HG03039 (cell line): ENCODE measurements at regions not wholly inside any gene's neighbourhood (a gene's known extent, or its start where the extent isn't known, plus 50 kb on each side); places are given as distances from the start of the nearest gene placed in this dataset.
"Not testable (repeated sequence)": the region's sequence is repeated elsewhere in the genome, so short reads cannot be mapped to it uniquely, and the experiment has no call there.

Source experiments
- ATAC-seq: cut with Tn5 transposase; IDR thresholded peaks from one replicate; pipeline ENCODE4 v1.9.1; 2021; ENCODE audit warnings: mild to moderate bottlenecking, moderate library complexity; ENCODE audit not compliant: unreplicated experiment

DNA sequence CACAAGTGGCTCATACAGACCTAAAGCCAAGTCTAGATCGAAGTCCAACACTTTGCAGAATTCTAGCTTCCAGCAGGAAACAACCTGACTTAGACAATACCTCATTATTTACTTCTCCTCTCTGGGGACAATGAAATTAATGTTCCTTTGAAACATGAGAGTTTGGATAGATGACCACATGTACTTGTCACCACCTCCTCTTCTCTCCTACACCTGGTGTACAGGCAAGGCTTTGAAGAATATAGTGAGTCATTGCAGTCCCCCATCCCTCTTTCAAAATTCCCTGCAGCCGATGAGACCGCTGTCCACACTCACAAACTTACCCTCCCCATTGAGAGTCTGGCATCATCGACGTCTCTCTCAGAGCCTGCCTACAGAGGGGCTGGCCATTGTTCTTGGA is 189.0 kb upstream of the HES1 start:
- no peak for ATAC-seq

DNA sequence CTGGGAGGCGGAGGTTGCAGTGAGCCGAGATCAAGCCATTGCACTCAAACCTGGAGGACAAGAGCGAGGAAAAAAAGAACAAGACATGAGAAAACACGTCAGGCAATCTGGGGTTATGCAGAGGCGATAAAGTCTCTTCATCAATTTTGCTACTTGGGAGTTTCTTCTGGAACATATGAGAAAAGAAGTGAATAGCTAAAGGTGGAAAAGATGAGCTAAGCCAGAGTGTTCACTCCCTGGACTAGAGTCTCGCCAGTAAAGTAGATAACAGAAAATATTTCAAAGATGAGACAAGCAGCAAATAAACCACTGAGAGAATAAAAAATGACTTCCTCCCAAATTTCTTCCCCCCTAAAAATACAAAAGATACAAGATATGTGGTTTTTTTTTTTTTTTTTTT is 188.4 kb upstream of the HES1 start:
- ATAC-seq = no peak

DNA sequence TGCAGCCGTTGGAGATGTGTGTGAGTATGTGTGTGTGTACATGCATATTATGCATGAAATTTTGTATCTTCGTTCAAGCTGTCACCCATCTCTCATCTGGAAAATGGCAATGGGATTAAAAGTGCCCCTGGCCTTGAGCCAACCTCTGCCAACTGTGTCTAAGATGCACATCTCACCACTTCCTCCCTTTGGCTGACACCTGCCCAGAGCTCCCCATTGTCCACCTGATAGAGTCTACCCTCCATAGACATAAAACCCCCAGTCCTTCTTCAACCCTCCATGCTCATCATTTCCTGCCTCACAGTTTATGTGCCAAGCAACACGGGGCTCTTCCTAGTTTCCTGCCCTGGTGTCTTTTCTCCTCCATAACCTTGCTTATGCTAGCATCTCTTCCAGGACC is 187.5 kb upstream of the HES1 start:
- ATAC-seq = no peak

DNA sequence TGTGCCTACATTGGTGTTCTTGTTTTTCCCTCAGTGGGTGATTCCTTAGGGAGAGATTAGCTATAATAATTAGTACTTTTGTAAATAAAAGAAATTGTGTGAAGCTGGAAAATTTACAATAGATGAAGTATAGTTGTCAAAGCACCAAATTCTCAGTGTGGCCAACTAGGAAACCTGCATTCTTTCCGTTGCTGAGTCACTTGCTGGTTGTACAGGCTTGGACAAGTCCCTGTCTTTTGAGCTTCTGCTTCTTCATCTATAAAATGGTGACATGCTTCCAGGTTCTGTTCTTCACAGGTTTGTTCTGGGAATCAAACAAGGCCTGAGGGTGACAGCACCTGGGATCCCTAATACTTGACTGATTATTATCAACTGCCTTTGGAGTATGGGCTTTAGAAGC is 184.1 kb upstream of the HES1 start:
- ATAC-seq = no peak

DNA sequence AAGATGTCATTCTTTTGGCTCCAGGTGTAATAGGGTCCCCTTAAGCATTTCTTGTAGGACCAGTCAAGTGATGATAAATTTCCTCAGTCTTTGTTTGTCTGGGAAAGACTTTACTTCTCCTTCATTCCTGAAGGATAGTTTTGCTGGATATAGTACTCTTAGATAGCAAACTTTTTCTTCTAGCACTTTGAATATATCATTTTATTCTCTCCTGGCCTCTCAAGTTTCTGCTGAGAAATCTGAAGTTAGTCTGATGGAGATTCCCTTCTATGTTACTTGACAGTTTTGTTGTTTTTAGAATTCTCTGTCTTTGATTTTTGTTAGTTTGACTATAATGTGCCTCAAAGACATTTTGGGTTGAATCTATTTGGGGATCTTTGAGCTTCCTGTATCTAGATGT is 181.2 kb upstream of the HES1 start:
- no peak for ATAC-seq

DNA sequence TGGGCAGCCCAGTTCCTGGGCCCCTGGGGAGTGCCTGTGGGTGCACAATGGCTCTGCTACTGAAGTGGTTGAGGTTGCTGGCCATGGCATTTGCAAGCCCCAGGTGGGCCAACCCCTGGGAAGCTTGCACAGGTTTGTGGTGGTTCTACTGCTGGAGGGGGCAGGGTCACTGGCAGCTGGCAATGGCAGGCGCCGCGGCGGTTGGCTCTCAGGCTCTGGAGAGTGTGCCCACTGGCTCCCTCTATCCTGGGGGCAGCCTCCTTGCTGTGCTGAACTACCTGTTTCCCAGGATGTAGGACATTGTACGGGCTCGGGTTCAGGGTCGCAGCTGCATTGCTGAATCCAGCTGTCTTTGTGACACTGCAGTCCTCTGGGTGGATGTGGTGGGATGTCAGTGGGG is 180.2 kb upstream of the HES1 start:
- no peak for ATAC-seq

DNA sequence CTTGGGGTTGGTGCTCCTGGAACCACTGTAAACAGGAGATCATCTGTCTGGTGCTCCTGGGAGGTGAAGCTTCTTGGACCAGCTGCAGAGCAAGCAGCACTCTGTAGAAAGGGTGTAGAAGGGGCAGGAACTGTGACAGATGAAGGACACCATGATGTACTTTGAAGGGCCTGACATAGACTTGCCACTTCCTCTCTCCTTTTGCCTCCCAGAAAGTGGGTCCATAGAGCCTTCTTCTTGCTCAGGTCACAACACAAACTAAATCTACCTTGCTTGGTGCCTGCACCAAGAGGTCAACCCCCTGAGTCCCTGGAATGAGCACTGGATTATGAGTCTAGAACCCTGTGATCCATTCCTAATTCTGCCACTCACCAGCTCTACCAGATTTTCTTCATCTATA is 176.1 kb upstream of the HES1 start:
- no peak for ATAC-seq

DNA sequence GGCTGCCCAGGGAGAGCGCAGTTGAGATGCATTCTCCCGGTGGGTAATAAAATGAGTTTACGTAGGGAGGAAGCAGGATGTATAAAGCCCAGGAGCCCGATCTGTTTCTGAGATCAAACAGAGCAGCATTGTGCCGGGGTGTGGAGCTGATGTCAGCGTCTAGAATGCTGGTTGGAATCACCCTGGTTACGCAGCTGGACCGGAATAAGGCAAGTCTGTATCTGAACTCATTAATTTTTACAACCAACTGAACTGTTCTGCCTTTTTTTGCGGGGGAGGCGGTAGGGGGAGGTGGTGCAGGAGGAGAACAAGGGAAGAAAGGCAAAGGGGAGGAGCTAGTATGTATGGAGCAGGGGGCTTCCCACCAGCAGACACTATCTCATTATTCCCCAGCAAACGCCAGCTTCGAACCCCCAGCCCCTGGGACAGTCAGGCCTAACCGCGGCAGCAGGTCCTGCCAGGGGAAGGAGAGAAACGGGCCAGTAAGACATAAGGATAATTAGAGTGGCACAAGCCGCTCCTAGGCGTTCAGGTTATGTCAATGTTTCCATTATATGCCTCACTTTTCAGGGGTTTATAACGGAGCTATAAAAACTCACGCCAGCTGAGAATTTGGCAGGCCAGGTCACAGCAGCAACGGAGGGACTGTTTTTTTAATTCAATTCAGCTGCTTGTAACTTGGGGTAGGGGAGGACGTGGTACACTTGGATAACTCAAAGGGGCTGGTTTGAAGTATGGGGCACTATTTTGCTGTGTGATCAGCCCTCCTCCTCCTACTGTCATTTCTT is 175.3 kb upstream of the HES1 start:
- ATAC-seq = no peak

DNA sequence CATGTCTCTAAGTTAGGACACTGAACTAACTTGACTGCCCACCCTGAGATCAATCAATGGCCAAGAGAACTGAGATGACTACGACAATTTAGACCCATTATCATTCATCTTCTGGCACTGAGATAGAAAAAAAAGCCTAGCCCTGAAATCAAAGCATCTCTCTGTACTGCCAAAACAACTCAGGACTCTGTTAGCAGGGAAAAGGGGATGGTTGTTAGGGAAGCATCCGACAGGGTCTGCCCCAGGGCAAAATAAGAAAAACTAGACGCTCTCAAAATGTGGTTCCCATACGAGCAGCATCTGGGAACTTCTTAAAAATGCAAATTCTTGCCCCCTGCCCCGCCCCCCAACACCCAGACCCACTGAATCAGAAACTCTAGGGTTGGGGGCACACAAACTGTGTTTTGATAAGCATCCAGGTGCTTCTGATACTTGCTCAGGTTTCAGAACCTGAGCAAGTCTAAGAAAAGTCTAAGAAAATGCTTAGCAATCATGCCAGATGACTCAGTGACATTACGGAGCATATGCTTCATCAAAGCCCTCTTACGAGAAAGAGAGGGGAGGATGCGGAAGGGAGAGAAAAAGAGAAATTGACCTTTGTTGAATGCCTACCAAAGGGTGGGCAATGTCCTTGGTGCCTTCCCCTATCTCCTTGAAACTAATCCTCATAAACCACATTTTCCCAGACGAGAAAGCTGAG is 172.8 kb upstream of the HES1 start:
- ATAC-seq = no peak

DNA sequence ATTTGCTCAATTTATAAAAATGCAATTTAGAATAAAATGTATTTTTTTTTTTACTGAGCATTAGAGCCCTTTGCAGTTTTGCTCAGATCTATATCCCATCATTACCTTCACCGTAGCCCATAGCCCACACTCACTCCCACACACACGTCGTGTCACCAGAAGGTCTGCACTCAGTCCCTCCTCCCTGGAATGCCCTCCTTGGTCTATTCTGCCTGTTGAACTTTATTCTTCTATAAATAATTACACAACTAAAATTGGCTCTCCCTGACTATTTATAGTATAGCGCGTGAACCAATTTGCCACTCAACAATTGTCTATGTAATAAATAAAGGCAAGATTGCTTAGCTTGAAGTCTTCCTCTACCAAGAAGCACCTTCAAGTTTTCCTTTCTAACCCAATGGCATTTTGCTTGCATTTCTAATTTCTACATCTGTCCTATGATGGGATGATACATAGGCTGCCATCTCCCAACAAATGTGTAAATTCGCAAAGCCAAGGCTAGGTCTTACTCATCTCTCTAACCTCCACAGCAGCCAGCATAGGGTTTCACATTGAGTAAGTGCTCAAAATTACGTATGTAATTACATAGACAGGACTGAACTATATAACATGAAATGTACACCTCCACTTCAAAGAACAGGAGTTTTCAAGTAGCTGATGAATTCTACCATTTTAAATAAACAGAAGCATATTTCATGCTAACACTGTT is 172.0 kb upstream of the HES1 start:
- peak; percentile 76 for ATAC-seq

DNA sequence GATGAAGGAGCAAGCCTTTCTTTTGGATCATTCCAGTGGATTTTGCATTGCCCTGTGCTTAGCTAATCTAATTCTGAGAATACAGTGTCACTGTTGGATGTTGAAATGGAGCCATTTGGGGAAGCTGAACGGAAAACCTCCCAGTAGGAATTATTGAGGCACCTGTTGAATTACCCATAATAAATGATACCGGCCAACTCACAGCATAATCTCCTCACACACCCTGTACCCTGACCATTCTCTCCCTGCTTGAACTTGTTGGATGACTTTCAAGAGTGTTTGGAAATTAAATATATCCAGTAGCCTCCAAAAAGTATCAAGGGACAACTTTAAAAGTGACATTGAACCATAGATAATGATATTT is 171.4 kb upstream of the HES1 start:
- ATAC-seq = no peak

DNA sequence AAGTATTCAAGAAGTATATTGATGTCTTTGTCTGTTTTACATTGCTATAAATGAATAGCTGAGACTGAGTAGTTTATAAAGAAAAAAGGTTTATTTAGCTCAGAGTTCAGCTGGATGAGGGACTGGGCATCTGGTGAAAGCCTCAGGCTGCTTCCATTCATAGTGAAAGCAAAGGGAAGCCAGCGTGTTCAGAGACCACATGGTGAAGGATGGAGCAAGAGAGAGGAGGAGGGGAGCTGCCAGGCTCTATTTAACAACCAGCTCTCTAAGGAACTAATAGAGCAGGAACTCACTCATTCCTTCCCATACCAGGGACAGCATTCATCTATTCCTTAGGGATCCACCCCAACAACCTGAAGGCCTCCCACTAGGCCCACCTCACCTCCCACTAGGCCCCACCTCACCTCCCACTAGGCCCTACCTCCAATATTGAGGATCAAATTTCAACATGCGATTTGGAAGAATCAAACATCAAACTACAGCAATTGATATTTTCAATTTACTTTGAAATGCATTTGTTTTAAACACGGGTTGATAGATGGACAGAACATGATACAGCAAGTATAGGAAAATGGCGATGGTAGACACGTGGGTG is 167.5 kb upstream of the HES1 start:
- ATAC-seq = no peak

DNA sequence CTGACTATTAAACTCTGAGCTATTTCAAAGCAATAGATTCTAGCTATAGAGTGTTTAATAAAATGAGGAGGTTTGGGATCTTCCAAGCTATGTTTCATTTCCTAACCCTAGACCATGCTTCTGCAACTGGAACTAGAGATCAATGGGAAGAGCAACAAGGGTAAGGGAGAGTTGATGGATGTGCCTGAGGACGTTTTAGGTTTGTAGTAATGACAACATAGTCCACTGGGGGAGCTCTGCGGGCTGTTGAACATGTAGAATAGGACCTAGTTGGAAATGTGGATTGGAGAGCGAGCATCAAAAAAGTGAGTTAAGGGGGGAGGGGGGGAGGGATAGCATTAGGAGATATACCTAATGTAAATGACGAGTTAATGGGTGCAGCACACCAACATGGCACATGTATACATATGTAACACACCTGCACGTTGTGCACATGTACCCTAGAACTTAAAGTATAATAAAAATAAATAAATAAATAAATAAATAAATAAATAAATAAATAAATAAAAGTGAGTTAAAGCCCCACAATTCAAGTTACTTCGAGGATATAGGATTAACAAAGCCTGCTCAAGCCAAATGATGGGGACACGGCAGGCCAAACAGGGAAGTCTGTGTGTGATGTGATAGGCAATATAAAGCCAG is 165.7 kb upstream of the HES1 start:
- ATAC-seq = not testable (repeated sequence)

DNA sequence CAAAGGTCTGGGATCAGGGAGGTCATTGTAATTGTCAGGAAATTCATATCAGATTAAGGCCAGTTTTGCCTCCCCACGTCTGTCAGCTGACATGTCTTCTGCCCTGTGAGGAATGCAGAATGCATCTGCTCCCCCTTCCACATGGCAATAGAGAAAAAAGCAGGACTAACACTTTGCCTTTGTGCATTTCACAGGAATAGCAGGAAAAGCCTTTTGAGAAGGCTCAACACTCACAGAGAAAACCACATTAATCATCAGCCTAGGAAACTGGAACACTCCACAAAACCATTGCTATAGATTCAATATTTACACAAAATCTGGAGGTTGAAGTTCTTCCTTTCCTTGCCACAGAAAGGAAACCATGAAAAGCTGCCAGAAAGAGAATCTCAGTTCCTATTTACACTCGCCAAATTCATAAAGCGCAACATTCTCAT is 165.2 kb upstream of the HES1 start:
- no peak for ATAC-seq

DNA sequence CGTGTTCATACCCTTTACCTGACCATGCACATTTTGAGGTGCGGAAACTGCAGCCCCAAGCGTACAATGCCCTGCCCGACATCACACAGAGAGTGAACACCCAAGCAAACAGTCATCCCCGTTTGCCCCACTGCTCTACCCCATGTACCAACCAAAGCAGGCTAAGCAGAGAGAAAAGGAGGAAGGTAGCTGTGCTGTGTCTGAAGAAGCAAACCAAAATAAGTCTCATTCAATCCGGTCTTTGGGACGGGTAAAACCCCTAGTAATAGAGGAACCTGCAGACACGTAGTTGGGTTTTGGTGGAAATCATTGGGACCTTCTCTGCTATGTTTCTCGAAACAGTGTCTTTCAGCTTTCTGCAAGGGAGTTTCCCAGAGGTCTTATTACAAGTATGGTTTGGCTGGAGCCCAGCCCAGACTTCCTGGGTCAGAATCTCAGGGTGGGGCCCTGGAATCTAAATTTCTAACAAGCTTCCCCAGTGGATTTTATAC is 164.6 kb upstream of the HES1 start:
- no peak for ATAC-seq

DNA sequence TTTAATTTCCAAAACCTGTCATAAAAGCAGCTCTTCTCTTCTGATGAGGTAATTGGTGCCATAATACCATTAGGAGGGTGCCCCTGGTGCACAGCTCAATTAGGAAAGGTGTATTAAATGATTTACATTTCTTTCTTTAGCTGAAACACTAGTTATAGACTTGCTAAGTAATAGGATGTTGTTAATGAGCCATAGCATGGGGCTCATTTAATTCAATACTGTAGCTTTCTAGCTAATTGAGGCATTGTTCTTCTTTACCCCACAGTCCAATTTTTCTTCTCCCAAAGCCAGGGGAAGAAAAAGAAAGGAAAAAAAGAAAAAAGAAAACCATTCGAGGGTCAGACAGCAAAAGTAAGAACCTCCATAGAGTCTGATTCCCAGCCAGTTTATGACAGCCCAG is 164.0 kb upstream of the HES1 start:
- ATAC-seq = no peak

DNA sequence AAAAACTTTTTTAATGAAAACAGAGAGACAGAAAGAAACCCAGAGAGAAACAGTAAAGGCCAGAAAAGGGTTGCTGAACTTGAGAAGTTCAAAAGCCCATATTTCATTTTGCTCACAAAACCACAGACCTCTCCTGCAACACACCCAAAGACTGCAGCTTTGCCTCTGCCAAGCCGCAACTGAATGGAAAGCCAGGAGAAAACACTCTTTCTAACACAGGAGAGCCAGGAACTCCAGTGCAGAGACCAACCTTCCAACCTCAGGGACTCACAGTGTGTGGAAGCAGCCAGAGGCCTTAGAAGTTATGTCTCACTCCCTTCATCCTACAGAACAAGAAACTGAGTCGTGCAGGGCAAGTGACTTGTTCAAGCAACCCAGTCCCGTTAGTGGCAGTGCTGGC is 163.1 kb upstream of the HES1 start:
- ATAC-seq = no peak

DNA sequence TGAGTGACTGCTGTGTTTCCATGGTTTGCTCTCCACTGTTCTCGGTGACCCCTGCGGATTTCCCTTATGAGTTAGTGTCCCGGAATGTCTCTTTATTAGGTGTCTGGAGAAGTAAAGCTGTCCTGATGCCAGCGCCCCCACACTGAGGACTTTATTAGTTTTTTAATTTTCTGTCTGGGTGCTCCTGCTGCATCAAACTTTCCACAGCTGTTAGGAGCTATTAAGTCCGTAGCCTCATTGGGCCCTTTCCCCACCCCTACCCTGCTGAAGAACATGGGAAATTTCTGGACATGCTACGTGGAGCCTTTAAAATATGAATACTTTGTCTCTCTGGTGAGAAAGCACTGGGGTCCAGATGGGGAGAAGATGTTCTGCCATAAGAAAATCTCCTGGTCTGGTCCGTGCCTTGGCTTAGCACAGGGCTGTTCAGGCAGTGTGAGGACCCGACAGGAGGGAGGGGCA is 161.7 kb upstream of the HES1 start:
- ATAC-seq = no peak

DNA sequence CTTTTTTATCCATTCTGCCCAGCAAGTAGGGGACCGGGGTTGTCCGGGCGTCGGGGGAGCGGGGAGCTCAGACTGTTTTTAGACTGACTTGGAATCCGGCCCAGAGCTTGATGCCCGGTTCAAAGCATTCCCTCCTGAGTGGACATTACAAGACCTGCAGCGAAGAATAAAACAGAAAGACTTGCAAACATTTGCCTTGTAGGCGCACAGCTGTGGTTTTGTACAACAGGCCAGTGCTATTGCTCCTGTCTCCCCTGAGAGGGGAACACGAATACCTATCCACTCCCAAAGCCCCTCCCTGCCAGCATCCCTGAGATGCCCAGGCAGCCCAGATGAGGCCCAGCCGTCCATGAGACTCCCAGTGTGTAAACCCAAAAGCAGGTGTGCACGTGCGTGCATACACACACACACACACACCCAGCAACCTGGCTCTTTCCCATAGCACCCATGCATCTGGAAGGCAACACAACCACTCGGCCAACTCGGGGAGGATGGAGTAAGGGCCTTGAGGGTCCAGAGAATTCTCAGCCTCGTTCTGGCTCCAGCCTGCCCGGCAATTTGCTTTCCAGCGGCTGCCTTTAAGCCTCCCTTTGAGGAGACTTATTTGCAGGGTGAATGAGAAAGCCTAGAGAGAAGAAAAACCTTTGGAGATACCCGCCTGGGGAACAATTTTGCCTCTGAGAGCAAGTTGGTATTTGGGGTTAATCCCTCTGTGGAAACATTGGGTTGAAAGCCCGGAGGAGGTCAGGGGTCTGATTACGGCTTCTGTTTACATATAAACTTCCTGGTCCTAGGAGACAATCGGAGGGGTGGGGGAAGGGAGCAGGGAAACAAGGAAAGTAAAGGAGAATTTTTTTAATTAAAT is 161.0 kb upstream of the HES1 start:
- no peak for ATAC-seq

DNA sequence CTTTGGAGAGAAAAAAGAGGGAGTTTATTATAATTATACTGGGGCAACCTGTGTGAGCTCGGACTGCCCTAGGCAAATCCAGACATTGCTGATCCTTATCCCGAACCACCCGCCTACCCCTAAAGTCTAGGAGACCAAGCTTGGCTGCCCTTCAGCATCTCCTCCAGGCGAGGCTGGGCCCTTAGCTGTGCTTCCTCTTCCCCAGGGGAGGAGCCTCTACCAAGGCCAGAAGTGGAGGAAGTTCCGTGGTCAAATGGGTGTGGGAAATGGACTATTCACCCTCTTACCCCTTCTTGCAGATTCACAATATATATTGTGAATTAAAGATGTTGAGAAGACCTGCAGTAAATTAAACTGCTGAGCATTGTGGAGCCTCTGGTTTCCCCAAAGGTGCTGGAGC is 158.3 kb upstream of the HES1 start:
- ATAC-seq = no peak
